PC-3 (cell line): ENCODE measurements at regions not wholly inside any gene's neighbourhood (a gene's known extent, or its start where the extent isn't known, plus 50 kb on each side); places are given as distances from the start of the nearest gene placed in this dataset.
"Not testable (repeated sequence)": the region's sequence is repeated elsewhere in the genome, so short reads cannot be mapped to it uniquely, and the experiment has no call there.

Experiments
- CTCF ChIP-seq: fragments of 300-600 bp; sonication (generic); conservative IDR thresholded peaks from 2 replicates; pipeline ENCODE4 v1.5.1; 2017; ENCODE audit warnings: antibody characterized with exemption, low read depth, mild to moderate bottlenecking, low read length
- EZH2 ChIP-seq: fragments of 300-600 bp; sonication (generic); IDR thresholded peaks from one replicate; pipeline ENCODE4 v1.6.1; 2017; ENCODE audit warnings: antibody characterized with exemption, mild to moderate bottlenecking, low read length; ENCODE audit not compliant: unreplicated experiment
- EZH2phosphoT487 ChIP-seq: fragments of 300-600 bp; sonication (generic); IDR thresholded peaks from 2 replicates; pipeline ENCODE4 v1.6.1; 2018; ENCODE audit warnings: mild to moderate bottlenecking, antibody characterized with exemption, low read length, borderline replicate concordance

DNA sequence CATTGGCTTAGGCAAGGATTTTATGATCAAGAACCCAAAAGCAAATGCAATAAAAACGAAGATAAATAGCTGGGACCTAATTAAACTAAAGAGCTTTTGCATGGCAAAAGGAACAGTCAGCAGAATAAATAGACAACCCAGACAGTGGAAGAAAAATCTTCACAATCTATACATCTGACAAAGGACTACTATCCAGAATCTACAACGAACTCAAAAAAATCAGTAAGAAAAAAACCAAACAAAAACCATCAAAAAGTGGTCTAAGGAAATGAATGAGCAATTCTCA is 109.5 kb upstream of the ETV3 start:
- not testable (repeated sequence) for TF ChIP-seq CTCF, EZH2, EZH2phosphoT487
